CD4-positive, alpha-beta T cell treated with Interleukin-12 subunit alpha and Interleukin-12 subunit beta, for 1 hour (primary cell): ENCODE measurements at regions not wholly inside any gene's neighbourhood (a gene's known extent, or its start where the extent isn't known, plus 50 kb on each side); places are given as distances from the start of the nearest gene placed in this dataset.
"Not testable (repeated sequence)": the region's sequence is repeated elsewhere in the genome, so short reads cannot be mapped to it uniquely, and the experiment has no call there.

Experiments used
- DNase-seq: peaks from one replicate; pipeline ENCODE4 v3.0.0-alpha.2; 2020

- DNase-seq = peak; percentile 65
Observed at GRCh38 chr6:141484711-141485110, 648.0 kb upstream of the GJE1 start.

- DNase-seq = peak; percentile 84
Observed at GRCh38 chr6:141483598-141484061, 649.1 kb upstream of the GJE1 start.

- peak; percentile 24 for DNase-seq
Observed at GRCh38 chr6:141482796-141483597, 649.7 kb upstream of the GJE1 start.

GRCh38 chr6:141475259-141475658 is 657.5 kb upstream of the GJE1 start:
- no peak for DNase-seq

- no peak for DNase-seq
Observed at GRCh38 chr6:141472162-141472928, 660.4 kb upstream of the GJE1 start.

- no peak for DNase-seq
Observed at GRCh38 chr6:141470810-141471209, 661.9 kb upstream of the GJE1 start.

GRCh38 chr6:141467881-141468280 is 664.8 kb upstream of the GJE1 start:
- no peak for DNase-seq

GRCh38 chr6:141467041-141467440 is 665.7 kb upstream of the GJE1 start:
- DNase-seq = no peak

GRCh38 chr6:141464896-141465295 is 667.8 kb upstream of the GJE1 start:
- DNase-seq = no peak

- DNase-seq = peak; percentile 35
Observed at GRCh38 chr6:141464490-141464889, 668.2 kb upstream of the GJE1 start.

GRCh38 chr6:141463237-141463977 is 669.3 kb upstream of the GJE1 start:
- DNase-seq = no peak

- no peak for DNase-seq
Observed at GRCh38 chr6:141460743-141461484, 671.8 kb upstream of the GJE1 start.

GRCh38 chr6:141460245-141460644 is 672.5 kb upstream of the GJE1 start:
- DNase-seq = not testable (repeated sequence)

GRCh38 chr6:141457984-141458383 is 674.7 kb upstream of the GJE1 start:
- not testable (repeated sequence) for DNase-seq

GRCh38 chr6:141452354-141452686 is 680.4 kb upstream of the GJE1 start:
- no peak for DNase-seq

GRCh38 chr6:141451511-141452353 is 681.0 kb upstream of the GJE1 start:
- no peak for DNase-seq

- no peak for DNase-seq
Observed at GRCh38 chr6:141451181-141451510, 681.6 kb upstream of the GJE1 start.

GRCh38 chr6:141445928-141446628 is 686.6 kb upstream of the GJE1 start:
- no peak for DNase-seq

- no peak for DNase-seq
Observed at GRCh38 chr6:141443668-141444289, 688.9 kb upstream of the GJE1 start.

GRCh38 chr6:141443032-141443431 is 689.7 kb upstream of the GJE1 start:
- no peak for DNase-seq

- no peak for DNase-seq
Observed at GRCh38 chr6:141439513-141439912, 693.2 kb upstream of the GJE1 start.
